ENCODE measurements at regions not wholly inside any gene's neighbourhood (a gene's known extent, or its start where the extent isn't known, plus 50 kb on each side); places are given as distances from the start of the nearest gene placed in this dataset.

DNA sequence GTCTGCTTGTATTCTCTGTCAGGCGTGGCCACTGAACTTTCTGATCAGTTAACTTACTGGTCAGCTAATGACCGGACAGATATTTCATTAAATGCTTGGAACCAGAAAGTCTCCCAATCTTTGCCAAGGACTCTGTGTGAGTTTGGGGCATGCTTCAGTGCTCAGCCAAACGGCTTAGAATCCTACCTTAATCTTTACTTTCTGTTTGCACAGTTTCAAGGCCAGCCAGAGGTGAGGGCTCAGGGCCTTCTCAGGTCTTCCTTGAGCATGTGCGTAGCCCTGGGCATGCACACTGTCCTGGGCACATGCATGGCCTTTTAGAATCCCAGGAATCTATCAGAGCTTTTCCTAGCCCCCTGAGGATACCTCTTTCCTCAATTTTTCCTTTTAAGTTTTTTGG, 230.1 kb downstream of the RAB11FIP4 start:
- TF ChIP-seq PURB (CRISPR knock-in tag; IDR thresholded peaks at IDR 0.05; ENCODE audit: low read depth): no peak
- TF ChIP-seq, protein P1, sequence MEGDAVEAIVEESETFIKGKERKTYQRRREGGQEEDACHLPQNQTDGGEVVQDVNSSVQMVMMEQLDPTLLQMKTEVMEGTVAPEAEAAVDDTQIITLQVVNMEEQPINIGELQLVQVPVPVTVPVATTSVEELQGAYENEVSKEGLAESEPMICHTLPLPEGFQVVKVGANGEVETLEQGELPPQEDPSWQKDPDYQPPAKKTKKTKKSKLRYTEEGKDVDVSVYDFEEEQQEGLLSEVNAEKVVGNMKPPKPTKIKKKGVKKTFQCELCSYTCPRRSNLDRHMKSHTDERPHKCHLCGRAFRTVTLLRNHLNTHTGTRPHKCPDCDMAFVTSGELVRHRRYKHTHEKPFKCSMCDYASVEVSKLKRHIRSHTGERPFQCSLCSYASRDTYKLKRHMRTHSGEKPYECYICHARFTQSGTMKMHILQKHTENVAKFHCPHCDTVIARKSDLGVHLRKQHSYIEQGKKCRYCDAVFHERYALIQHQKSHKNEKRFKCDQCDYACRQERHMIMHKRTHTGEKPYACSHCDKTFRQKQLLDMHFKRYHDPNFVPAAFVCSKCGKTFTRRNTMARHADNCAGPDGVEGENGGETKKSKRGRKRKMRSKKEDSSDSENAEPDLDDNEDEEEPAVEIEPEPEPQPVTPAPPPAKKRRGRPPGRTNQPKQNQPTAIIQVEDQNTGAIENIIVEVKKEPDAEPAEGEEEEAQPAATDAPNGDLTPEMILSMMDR (IDR thresholded peaks at IDR 0.05 in 2 of 3, conservative IDR thresholded peaks at IDR 0.05 in 1 of 3; ENCODE audit: insufficient read depth in 2 of 3, low read depth in 1 of 3, low read length in 3 of 3): no peak
- TF ChIP-seq EGR1 (conservative IDR thresholded peaks at IDR 0.05): no peak
- TF ChIP-seq, protein P2, sequence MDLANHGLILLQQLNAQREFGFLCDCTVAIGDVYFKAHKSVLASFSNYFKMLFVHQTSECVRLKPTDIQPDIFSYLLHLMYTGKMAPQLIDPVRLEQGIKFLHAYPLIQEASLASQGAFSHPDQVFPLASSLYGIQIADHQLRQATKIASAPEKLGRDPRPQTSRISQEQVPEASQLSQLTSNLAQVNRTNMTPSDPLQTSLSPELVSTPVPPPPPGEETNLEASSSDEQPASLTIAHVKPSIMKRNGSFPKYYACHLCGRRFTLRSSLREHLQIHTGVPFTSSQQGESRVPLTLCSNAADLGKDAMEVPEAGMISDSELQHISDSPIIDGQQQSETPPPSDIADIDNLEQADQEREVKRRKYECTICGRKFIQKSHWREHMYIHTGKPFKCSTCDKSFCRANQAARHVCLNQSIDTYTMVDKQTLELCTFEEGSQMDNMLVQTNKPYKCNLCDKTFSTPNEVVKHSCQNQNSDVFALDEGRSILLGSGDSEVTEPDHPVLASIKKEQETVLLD (IDR thresholded peaks at IDR 0.05): no peak
